ENCODE measurements at regions not wholly inside any gene's neighbourhood (a gene's known extent, or its start where the extent isn't known, plus 50 kb on each side); places are given as distances from the start of the nearest gene placed in this dataset.

GRCh38 chr6:19410481-19410880 is 426.7 kb upstream of the ID4 start (continued):
- TF ChIP-seq CHD7 (IDR thresholded peaks at IDR 0.05; ENCODE audit: insufficient replicate concordance, low read length) (no peak), SAP30 (IDR thresholded peaks at IDR 0.05; ENCODE audit: insufficient read depth, insufficient replicate concordance, low read length) (no peak), ATF2 (IDR thresholded peaks at IDR 0.05; ENCODE audit: low read length) (no peak), POLR2AphosphoS5 (IDR thresholded peaks at IDR 0.05; ENCODE audit: low read depth, low read length) (no peak), RFX5 (IDR thresholded peaks at IDR 0.05; ENCODE audit: borderline replicate concordance, low read depth, low read length) (no peak), GTF2F1 (IDR thresholded peaks at IDR 0.05; ENCODE audit: borderline replicate concordance, low read depth, low read length) (no peak), ATF3 (IDR thresholded peaks at IDR 0.05; ENCODE audit: insufficient read depth, low read depth, low read length) (no peak), USF2 (IDR thresholded peaks at IDR 0.05; ENCODE audit: low read length) (no peak)

Data from H1 (cell line).